Suppressor macrophage (primary cell): ENCODE measurements at regions not wholly inside any gene's neighbourhood (a gene's known extent, or its start where the extent isn't known, plus 50 kb on each side); places are given as distances from the start of the nearest gene placed in this dataset.
A peak's percentile ranks its signal among the peaks of the same experiment; 100 is the strongest.

Experiments used
- DNase-seq, 4 experiments: peaks; one replicate each; pipeline ENCODE4 v3.0.0-alpha.2; 2020 to 2022

- DNase-seq: no peak
These were observed 50.8 kb upstream of the ELF5 start for GRCh38 chr11:34564406-34564805.

- no peak for DNase-seq
These were observed 51.2 kb upstream of the ELF5 start for GRCh38 chr11:34564807-34565241.

DNA sequence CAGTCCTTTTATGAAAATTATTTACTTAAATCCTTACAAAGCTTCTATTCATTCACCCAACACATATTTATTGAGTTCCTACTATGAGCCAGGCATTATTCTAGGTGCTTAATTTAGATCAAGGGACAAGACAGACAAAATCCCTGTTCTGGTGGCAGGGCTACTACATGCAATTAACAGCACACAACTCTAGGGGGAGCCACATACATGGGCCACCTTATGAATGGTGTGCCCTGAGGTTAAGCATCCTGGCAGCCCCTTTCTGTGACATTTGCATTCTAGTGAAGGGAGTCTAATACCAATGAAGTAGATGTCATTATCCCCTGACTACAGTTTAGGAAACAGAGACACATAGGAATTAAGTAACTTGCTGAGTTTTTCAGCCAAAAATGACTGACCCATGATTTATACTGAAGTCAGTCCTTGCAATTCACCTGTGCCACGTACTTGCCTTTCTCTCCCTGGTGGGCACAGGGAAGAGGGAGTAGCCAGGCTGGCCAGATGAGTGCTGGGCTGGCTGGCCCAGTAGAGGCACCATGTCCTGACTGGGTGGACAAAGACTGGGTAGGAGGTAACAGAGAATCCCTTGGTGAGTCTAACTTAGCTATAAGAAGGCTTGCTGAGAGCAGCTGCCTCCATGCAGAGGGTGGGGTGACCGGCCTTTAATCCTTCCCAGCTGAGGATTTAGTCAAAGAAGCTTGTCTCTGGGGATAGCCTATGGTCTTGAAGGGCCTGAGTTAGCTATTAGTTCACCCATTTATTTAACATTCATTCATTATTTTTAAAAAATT is 52.0 kb upstream of the ELF5 start:
- peak; percentile 19 to 43 (median 30) for DNase-seq

GRCh38 chr11:34566208-34566551 is 52.6 kb upstream of the ELF5 start:
- DNase-seq: no peak

DNA sequence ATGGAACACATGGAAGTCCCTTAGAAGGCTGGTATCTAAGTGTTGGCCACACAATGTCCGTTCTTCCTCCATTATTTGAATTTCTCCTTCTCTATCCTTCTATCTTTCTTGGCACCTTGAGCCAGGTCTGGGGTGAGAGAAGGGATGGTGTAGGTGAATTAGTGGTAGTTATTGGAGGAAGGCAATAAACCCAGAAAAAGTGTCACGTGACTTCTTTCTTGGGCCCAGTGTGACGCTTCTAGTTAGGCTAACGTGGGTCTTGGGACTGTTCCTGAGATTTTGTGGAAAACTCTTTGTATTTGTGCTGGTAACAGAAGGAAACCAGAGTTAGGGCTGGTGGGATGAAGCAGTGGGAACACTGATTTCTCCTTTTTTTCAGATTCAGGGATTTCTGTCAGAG is 53.1 kb upstream of the ELF5 start:
- no peak for DNase-seq

GRCh38 chr11:34567733-34568132 is 53.2 kb upstream of the EHF start:
- DNase-seq: no peak

DNA sequence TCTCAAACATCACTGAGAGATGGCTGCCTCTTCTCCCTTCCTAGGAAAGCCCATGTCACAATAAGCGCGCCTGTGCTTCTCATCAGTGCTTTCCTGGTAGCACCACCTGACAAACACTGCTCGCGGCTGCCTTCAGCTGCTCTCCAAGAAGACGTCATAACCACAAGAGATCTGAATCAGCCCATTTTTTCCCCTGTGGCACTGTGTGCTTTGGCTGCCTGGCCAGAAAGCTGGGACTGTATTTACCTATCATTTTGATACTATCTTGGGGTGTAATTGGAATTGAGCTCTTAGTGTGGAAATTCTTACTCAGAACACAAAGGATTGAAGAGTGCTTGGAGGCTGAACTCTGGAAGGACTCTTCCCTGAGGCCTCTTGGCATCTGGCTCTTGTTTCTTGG is 50.3 kb upstream of the EHF start:
- DNase-seq: peak in 1 of 4 experiments; percentile 31
